ENCODE measurements at regions not wholly inside any gene's neighbourhood (a gene's known extent, or its start where the extent isn't known, plus 50 kb on each side); places are given as distances from the start of the nearest gene placed in this dataset.

DNA sequence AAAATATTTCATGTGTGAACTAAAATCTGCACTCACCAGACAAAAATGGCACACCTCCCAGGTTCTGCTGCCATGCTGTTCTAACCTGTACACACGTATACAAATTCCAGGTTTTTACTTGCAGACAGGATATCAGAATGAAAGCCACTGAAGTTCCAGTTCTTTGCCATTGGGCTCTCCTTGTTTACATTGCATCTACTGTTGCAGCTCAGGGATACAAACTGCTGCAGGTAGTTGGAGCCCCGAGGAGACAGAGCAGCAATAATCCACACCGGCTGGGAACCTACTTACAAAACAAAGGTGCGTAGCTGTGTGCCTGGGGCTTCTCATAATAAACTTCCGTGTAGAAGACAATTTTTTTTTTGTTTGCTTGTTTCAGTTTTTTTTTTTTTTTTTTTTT, 59.6 kb downstream of the HAPSTR1 start:
- TF ChIP-seq CTCF (IDR thresholded peaks at IDR 0.05; ENCODE audit: low read depth, low read length, poor library complexity, severe bottlenecking) (no peak), EZH2phosphoT487 (IDR thresholded peaks at IDR 0.05; ENCODE audit: borderline replicate concordance, low read length) (no peak)

Data from DOHH2 (cell line).